PC-3 (cell line): ENCODE measurements at regions not wholly inside any gene's neighbourhood (a gene's known extent, or its start where the extent isn't known, plus 50 kb on each side); places are given as distances from the start of the nearest gene placed in this dataset.

Experiments
- CTCF ChIP-seq: fragments of 300-600 bp; sonication (generic); conservative IDR thresholded peaks from 2 replicates; pipeline ENCODE4 v1.5.1; 2017; ENCODE audit warnings: antibody characterized with exemption, low read depth, mild to moderate bottlenecking, low read length
- EZH2 ChIP-seq: fragments of 300-600 bp; sonication (generic); IDR thresholded peaks from one replicate; pipeline ENCODE4 v1.6.1; 2017; ENCODE audit warnings: antibody characterized with exemption, mild to moderate bottlenecking, low read length; ENCODE audit not compliant: unreplicated experiment
- EZH2phosphoT487 ChIP-seq: fragments of 300-600 bp; sonication (generic); IDR thresholded peaks from 2 replicates; pipeline ENCODE4 v1.6.1; 2018; ENCODE audit warnings: mild to moderate bottlenecking, antibody characterized with exemption, low read length, borderline replicate concordance

DNA sequence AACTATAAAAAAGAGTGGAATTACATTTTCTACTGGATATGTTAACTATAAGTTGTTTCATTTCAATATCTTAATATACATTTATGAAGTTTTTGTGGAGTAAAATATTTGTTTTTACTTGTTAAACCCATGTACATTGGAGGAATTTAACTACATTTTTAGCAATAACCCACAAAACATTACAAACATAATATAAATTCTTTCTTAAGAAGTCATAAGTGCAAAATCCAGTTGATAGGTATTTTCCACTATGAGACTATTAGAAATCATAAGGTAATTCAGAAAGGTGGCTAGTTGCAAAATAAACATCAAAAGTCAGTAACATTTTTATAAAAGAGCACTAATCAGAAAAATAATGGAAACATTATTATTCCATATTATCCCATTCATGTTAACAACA is 73.9 kb upstream of the RRP15 start:
- no peak for TF ChIP-seq CTCF
- no peak for TF ChIP-seq EZH2phosphoT487
- no peak for TF ChIP-seq EZH2
